GM12892 (cell line): ENCODE measurements at regions not wholly inside any gene's neighbourhood (a gene's known extent, or its start where the extent isn't known, plus 50 kb on each side); places are given as distances from the start of the nearest gene placed in this dataset.

Source experiments
- POLR2A ChIP-seq: IDR thresholded peaks from 2 replicates; pipeline ENCODE4 v1.6.1; 2011; ENCODE audit warnings: low read depth, low read length, control low read depth
- POLR2AphosphoS5 ChIP-seq: IDR thresholded peaks from 2 replicates; pipeline ENCODE4 v1.6.1; 2011; ENCODE audit warnings: low read depth, low read length, control low read depth
- TAF1 ChIP-seq: IDR thresholded peaks from 2 replicates; pipeline ENCODE4 v1.6.1; 2011; ENCODE audit warnings: low read depth, mild to moderate bottlenecking, control low read depth, low read length, borderline replicate concordance

DNA sequence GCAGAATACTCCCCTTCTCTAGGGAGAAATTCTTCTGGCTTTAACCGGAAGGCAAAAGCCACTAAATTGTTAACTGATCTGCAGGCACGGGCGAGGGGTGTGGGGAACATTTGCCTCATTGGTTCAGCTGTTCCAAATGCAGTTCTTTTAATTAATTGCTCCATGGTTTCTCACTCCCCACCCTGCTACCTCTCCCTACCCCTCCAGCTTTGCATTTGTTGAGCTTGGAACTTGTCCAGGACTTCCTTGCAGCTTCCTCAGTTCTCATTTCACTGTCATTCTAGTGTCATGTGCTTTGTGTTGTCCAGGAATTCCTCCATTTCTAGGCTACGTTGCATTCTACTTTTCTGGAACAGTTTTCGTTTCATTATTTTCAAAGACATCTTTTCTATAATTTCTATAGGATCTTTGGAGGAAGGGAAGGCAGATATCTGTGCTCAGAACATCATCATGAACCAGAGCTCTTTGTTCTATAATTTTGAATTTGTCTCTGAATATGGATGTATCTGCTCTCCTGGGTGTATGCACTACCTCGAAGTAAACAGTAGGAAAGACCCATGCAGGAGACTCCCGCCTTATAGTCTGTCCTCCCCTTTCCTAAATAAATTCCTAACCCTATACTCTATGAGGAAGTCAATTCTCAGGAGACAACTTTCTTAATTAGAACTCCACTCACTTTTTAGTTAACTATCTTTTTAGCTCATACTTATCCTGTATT, 132.4 kb upstream of the LMO4 start:
- no peak for TF ChIP-seq POLR2AphosphoS5
- no peak for TF ChIP-seq POLR2A
- TF ChIP-seq TAF1 = no peak
